GM21526 (cell line): ENCODE measurements at regions not wholly inside any gene's neighbourhood (a gene's known extent, or its start where the extent isn't known, plus 50 kb on each side); places are given as distances from the start of the nearest gene placed in this dataset.
A peak's percentile ranks its signal among the peaks of the same experiment; 100 is the strongest.
"Not testable (repeated sequence)": the region's sequence is repeated elsewhere in the genome, so short reads cannot be mapped to it uniquely, and the experiment has no call there.

Experiments
- ATAC-seq: cut with Tn5 transposase; IDR thresholded peaks from one replicate; pipeline ENCODE4 v1.9.1; 2021; ENCODE audit warnings: moderate library complexity; ENCODE audit not compliant: unreplicated experiment, low FRiP score

GRCh38 chr4:100042235-100042634, 92.2 kb upstream of the H2AZ1 start:
- ATAC-seq = no peak

- ATAC-seq = no peak
Observed at GRCh38 chr4:100041646-100042045, 91.6 kb upstream of the H2AZ1 start.

GRCh38 chr4:100034023-100034664, 84.1 kb upstream of the H2AZ1 start:
- ATAC-seq = no peak

GRCh38 chr4:100026066-100026465, 76.0 kb upstream of the H2AZ1 start:
- no peak for ATAC-seq

- no peak for ATAC-seq
Observed at GRCh38 chr4:100023800-100024199, 73.7 kb upstream of the H2AZ1 start.

- no peak for ATAC-seq
Observed at GRCh38 chr4:100022792-100023222, 72.7 kb upstream of the H2AZ1 start.

- no peak for ATAC-seq
Observed at GRCh38 chr4:100019821-100020220, 69.7 kb upstream of the H2AZ1 start.

- peak; percentile 71 for ATAC-seq
Observed at GRCh38 chr4:100017637-100018310, 67.7 kb upstream of the H2AZ1 start.

- no peak for ATAC-seq
Observed at GRCh38 chr4:100016191-100016590, 66.1 kb upstream of the H2AZ1 start.

GRCh38 chr4:100014616-100015015, 64.5 kb upstream of the H2AZ1 start:
- no peak for ATAC-seq

GRCh38 chr4:100009490-100009889, 59.4 kb upstream of the H2AZ1 start:
- no peak for ATAC-seq

- no peak for ATAC-seq
Observed at GRCh38 chr4:100008048-100008447, 58.0 kb upstream of the H2AZ1 start.

- not testable (repeated sequence) for ATAC-seq
Observed at GRCh38 chr4:100006161-100006560, 56.1 kb upstream of the H2AZ1 start.
